GM19328 (cell line): ENCODE measurements at regions not wholly inside any gene's neighbourhood (a gene's known extent, or its start where the extent isn't known, plus 50 kb on each side); places are given as distances from the start of the nearest gene placed in this dataset.

ENCODE experiments used
- ATAC-seq: cut with Tn5 transposase; IDR thresholded peaks from one replicate; pipeline ENCODE4 v1.9.1; 2021; ENCODE audit warnings: mild to moderate bottlenecking, moderate library complexity; ENCODE audit not compliant: unreplicated experiment

DNA sequence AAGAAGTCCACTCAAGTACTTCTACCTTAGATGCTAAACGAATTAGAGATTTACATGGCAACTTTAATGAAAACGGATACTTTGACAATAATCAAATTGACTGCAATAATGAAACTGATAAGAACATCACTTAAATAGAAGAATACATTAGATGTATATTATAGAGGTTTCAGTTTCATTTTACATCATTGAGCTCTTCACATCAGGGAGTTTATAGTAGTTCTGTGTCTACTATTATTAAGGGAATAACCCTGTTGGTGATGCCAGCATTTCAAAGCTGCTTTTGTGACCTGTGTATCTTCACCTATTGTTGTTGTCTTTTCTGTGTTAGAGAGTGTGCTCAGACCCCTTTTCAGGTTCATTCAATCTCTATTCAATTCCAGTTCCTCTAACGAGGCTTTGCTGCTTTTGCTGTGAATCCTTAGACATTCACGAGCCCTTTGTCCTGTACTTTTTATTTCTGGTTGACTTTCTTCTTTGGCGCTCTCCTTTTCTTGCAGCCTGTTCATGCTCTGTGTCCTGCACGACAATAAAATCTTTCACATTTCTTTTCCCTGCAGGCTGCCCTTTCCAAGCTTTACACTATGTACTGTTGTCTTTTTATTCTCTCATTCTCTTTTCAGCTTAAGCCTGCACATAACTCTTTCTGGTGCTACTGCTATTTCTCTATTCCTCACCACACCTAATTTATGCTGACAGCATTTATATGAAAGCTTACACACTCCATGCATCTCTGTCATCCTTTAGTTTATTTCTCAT, 232.1 kb downstream of the CPE start:
- no peak for ATAC-seq

DNA sequence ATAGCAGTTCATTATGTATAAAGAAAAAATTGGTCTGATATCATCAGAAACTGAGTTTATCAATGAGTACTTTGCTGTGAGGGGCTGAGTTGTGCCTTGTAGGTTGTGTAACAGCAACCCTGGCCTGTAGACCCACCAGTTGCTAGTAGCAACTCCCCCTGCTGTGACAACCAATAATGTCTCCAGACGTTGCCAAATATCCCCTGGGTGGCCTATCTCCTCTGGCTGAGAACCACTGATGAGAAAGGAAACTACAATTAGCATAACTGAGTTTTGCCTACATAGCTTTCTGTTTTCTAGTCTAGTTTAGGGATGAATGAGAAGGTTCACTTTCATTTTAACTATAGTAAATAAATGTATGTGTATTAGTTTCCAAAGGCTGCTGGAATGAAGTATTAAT, 234.1 kb downstream of the CPE start:
- peak; percentile 78 for ATAC-seq

GRCh38 chr4:165613581-165613980, 234.8 kb downstream of the CPE start:
- no peak for ATAC-seq

GRCh38 chr4:165620913-165621312, 242.1 kb downstream of the CPE start:
- ATAC-seq, result no peak

GRCh38 chr4:165621983-165622382, 243.2 kb downstream of the CPE start:
- no peak for ATAC-seq

- no peak for ATAC-seq
Measured at GRCh38 chr4:165625281-165625680, 246.5 kb downstream of the CPE start.

DNA sequence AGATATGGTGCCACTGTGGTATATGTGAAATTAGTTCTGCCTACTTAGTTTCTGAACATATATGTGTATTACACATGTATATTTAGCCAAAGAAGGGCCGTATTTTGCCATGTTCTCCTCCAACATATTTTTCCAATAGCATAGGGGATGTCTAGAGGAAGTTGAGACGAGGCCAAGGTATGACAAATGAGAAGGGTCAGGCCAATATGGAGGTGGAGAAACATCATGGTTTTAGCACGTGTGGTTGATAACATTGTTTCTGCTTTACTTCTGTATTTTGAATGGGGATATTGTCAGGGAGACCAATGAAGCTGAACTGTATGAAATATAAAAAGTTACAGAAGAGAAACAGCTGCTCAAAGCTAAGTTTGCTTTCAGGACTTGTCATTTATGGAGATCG, 246.7 kb upstream of the TLL1 start:
- ATAC-seq, result no peak

DNA sequence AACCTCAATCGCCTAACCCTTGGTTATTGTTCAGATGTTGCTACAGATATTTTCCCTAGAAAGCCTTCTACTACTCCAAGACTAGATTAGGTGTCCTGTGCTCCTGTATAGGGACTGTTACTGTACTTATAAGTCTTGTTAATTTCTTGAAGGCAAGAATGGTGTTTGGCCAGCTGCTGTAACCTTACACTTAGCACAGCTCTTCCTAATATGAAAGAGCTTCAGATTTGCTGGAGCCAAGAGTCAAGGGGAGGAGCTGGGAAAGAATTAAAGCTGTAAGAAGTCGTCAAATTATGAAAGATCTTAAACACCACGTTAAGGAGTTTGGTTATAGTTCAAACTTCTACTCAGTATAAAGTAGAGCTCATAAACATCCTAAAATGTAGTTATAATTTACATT, 245.9 kb upstream of the TLL1 start:
- no peak for ATAC-seq

GRCh38 chr4:165627548-165627947, 245.5 kb upstream of the TLL1 start:
- no peak for ATAC-seq

DNA sequence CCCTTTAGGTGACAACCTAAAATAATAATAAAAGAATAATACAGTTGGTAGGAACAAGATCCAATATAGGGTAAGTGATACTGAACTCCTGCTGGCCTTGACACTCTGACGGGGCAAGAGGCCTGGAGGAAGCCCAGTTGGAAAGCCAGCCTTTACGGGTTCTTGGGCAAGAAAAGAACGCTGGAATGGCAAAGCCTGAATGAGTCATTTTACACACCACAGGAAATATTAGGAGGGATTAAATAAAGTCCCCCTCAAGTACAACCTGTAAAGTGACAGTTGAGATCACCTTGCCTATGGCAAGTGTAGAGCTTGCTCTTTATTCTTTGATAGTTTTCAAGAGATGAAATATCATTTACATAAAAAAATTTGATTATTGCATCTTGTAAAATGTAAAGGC, 244.5 kb upstream of the TLL1 start:
- no peak for ATAC-seq

DNA sequence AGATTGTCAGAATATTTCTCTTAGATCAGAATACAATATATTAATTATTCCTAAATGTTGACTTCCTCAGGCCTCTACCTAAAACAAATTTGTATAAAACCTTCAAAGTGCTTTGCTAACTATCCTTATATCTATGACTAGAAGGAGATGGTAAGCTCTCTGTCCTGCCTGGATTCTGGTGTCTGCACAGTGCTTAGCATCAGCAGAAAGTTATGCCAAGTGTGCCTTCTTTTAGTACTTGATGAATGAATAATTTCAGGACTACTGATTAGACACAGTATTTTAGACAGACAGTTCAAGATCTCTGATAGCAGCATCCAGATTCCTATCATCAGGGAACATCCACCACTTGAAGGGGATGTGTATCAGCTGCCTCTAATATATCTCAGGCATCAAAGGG, 242.4 kb upstream of the TLL1 start:
- ATAC-seq, result no peak

DNA sequence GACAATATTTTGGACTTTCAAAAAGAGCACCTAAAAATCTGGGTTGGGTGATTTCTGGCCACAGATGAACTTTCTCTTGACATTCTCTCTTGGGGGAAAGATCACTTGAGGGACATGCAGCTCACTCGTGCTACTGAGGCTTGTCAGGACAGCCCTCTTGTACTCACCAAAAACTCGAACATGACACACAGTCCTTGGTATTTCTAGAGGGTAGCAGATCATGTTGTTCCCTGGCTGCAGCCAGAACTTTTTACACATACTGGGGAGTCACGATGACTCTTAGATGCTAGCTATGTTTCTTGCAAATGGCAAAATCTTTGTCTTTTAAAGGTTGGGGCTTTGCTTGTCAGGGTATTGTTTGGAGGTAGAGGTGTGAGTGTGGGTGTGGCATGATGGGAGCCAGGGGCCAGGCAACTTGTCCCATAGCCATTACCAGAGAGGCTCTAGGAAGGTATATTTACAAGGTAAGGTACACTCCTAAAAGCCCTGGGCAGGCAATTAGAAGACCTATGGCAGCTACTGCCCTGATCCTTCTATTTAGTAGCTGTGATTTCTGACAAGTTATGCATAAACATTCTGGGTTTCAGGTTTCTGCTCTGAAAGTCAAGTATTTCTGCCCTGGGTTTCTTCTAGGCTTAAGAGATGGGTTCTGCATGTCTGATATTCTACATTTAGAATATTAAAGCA, 241.7 kb upstream of the TLL1 start:
- ATAC-seq, result no peak

DNA sequence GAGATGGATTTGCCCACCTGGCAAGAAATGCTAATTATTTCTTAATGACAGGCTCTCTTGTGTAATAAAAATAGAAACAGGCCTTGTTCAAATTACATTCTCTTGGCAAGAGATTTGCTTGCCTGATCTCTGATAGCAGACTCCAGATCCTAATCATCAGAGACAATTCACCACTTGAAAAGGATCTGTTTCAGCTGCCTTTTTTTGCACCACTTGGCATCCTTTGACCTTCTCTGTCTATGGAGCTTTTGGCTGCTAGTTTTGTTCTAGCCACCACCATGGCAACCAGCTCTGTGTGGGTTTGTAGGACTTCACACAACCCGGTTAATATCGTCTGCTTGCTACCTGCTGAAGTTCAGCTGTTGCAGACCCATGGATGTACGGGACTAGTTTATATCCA, 241.1 kb upstream of the TLL1 start:
- ATAC-seq, result no peak

DNA sequence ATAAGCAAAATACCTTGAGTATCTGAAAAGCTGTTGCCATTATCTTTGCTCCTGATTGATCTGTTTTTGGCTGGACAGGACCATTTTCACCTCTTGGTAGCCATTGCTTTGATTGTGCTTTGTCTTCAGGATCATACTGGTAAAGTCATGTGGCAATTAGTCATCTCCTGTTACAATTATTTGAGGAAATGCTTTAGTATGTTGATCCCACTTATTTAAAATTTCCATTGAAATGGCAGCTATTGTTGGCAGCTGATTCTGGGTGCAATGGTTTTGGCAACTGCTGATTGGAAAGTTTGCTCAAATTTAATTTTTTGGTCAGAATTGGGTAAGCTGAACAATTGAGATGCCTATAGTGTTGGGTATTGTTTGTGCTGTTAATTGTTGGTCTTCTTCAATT, 238.3 kb upstream of the TLL1 start:
- no peak for ATAC-seq

- no peak for ATAC-seq
Measured at GRCh38 chr4:165635381-165635780, 237.7 kb upstream of the TLL1 start.

GRCh38 chr4:165635951-165636350, 237.1 kb upstream of the TLL1 start:
- ATAC-seq, result no peak

GRCh38 chr4:165651901-165652300, 221.1 kb upstream of the TLL1 start:
- ATAC-seq, result no peak

DNA sequence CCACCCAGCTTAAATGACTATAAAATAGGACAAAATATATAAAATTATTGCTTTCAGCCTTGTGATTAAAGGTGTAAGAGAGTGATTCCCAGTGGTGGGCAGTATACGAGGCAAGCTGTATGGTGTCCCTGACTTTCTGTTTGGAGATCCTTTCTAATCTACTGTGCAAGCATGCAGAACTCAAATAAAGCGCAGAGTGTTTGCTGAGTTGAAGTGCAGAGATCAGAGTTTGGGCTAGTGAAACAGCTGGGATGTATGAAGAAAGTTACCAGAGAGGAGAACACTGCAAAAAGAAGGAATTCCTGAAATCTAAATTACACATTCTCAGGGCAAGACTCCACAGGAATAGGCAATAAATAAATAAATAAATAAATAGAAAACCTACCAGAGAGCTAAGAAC, 218.5 kb upstream of the TLL1 start:
- no peak for ATAC-seq

DNA sequence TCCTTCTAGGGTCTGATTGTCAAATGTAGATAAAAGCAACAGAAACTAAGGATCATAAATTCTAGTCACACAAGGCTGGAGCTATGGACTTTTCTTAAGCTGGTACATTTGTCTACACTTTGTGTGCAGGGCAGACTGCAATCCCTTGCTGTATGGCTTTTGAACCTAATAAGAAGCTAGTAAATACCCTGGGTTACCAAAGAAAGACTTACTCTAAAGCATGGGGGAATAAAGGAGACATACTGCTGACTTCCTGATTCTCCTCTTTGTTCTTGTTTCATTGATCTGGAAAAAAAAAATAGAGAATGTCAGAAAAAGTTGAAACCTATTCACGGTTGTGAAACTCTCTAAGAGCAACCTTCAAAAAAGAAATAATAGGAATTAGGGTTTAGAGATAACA, 216.6 kb upstream of the TLL1 start:
- ATAC-seq, result no peak

GRCh38 chr4:165656829-165657490, 216.1 kb upstream of the TLL1 start:
- ATAC-seq, result no peak

GRCh38 chr4:165662341-165662740, 210.7 kb upstream of the TLL1 start:
- no peak for ATAC-seq

DNA sequence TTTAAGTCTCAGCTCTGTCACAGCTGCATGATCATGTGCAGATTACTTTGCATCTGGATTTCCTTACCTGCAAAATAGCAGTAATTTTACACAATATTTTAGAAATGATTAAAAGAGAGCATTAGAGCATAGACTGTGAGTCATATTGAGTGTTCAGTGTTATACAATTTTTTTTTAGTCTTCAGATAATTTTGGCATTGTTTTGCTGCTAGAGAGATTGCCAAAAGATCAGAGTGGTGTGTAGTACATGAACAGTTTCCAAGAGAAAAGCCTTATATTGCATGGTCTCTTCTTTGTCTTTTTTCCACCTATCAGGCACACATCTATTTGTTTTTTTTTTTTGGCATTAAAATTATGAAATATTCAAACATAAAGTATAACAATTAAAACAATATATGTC, 209.6 kb upstream of the TLL1 start:
- no peak for ATAC-seq
